ENCODE measurements at regions not wholly inside any gene's neighbourhood (a gene's known extent, or its start where the extent isn't known, plus 50 kb on each side); places are given as distances from the start of the nearest gene placed in this dataset.
"Not testable (repeated sequence)": the region's sequence is repeated elsewhere in the genome, so short reads cannot be mapped to it uniquely, and the experiment has no call there.

GRCh38 chr10:47582051-47582450 is 58.6 kb upstream of the AGAP9 start:
- in situ Hi-C loops (cut with HindIII; ENCODE audit: low sequenced_read_pairs); H3K4me3 ChIP-seq (ENCODE audit: low read depth, low read length); DNase-seq (ENCODE audit: low read depth): not testable (repeated sequence)

GRCh38 chr10:47580063-47580462 is 56.6 kb upstream of the AGAP9 start:
- DNase-seq (ENCODE audit: low read depth); in situ Hi-C loops (cut with HindIII; ENCODE audit: low sequenced_read_pairs): not testable (repeated sequence)

GRCh38 chr10:47578547-47578946 is 55.1 kb upstream of the AGAP9 start:
- DNase-seq (ENCODE audit: low read depth); in situ Hi-C loops (cut with HindIII; ENCODE audit: low sequenced_read_pairs); H3K4me3 ChIP-seq (ENCODE audit: low read depth, low read length): not testable (repeated sequence)

More at GRCh38 chr10:47580063-47580462, 56.6 kb upstream of the AGAP9 start:
- H3K4me3 ChIP-seq (ENCODE audit: low read depth, low read length), result not testable (repeated sequence)

Data from astrocyte of the cerebellum (primary cell).